IMR-90 (cell line): ENCODE measurements at regions not wholly inside any gene's neighbourhood (a gene's known extent, or its start where the extent isn't known, plus 50 kb on each side); places are given as distances from the start of the nearest gene placed in this dataset.

Experiments
- ATAC-seq: fragments of 200-7000 bp; cut with Tn5 transposase; 2 replicates; pipeline ENCODE4 v1.9.1; 2020; ENCODE audit warnings: low read depth, mild to moderate bottlenecking, moderate library complexity
- BruUV-seq: library from RNA; stranded (reverse); fragments of 400-500 nt; replicated peaks from 2 replicates; lab custom pipeline; 2021; lab: Mats Ljungman, UMichigan
- CTCF ChIA-PET: fragments of 300-600 bp; formaldehyde crosslinking; extraction: SDS; loops from one replicate; lab custom pipeline; 2021; ENCODE audit warnings: antibody characterized with exemption; lab: Yijun Ruan, JAX
- POLR2A ChIA-PET: fragments of 300-600 bp; sonication (Branson Sonifier 250); formaldehyde crosslinking; loops from one replicate; lab custom pipeline; 2022; ENCODE audit warnings: antibody characterized with exemption; ENCODE audit not compliant: unreplicated experiment; lab: Charles Lee
- DNase-seq: peaks from one replicate; pipeline ENCODE4 v3.0.0; 2013
- H2AFZ ChIP-seq: replicated peaks from 2 replicates; pipeline ENCODE3; 2013; ENCODE audit warnings: low read length, mild to moderate bottlenecking; ENCODE audit not compliant: poor library complexity
- H2AK5ac ChIP-seq: 2 replicates; pipeline ENCODE4 v1.6.1; 2013; ENCODE audit warnings: low read depth, low read length, inconsistent platforms
- H2AK9ac ChIP-seq: replicated peaks from 2 replicates; pipeline ENCODE3; 2013; ENCODE audit warnings: mild to moderate bottlenecking, low read depth, low read length, moderate library complexity; ENCODE audit not compliant: poor library complexity
- H2BK120ac ChIP-seq: 2 replicates; pipeline ENCODE4 v1.6.1; 2013; ENCODE audit warnings: low read depth, low read length, inconsistent platforms
- H2BK15ac ChIP-seq: 3 replicates; pipeline ENCODE4 v1.6.1; 2013; ENCODE audit warnings: low read depth, low read length, inconsistent platforms
- H2BK20ac ChIP-seq: 2 replicates; pipeline ENCODE4 v1.6.1; 2013; ENCODE audit warnings: low read depth, mild to moderate bottlenecking, inconsistent platforms, low read length, moderate library complexity
- H2BK5ac ChIP-seq: 2 replicates; pipeline ENCODE4 v1.6.1; 2013; ENCODE audit warnings: mild to moderate bottlenecking, low read depth, low read length, inconsistent platforms; ENCODE audit not compliant: poor library complexity, severe bottlenecking
- H3K14ac ChIP-seq: replicated peaks from 2 replicates; pipeline ENCODE4 v1.6.1; 2013; ENCODE audit warnings: low read depth, low read length, inconsistent platforms
- H3K18ac ChIP-seq: 2 replicates; pipeline ENCODE4 v1.6.1; 2013; ENCODE audit warnings: low read depth, low read length, control low read depth
- H3K23ac ChIP-seq: 2 replicates; pipeline ENCODE4 v1.6.1; 2013; ENCODE audit warnings: low read depth, low read length, inconsistent platforms
- H3K27ac ChIP-seq: 2 replicates; pipeline ENCODE4 v1.5.1; 2013; ENCODE audit warnings: mild to moderate bottlenecking, control low read depth, low read length; ENCODE audit not compliant: insufficient read depth
- H3K27me3 ChIP-seq: 2 replicates; pipeline ENCODE4 v1.6.1; 2013; ENCODE audit warnings: low read length; ENCODE audit not compliant: control insufficient read depth, insufficient read depth
- H3K36me3 ChIP-seq: 2 replicates; pipeline ENCODE4 v1.6.1; 2013; ENCODE audit warnings: low read length, mixed read lengths; ENCODE audit not compliant: control insufficient read depth, insufficient read depth
- H3K4ac ChIP-seq: 2 replicates; pipeline ENCODE4 v1.6.1; 2013; ENCODE audit warnings: low read depth, low read length, inconsistent platforms
- H3K4me1 ChIP-seq: 2 replicates; pipeline ENCODE4 v1.6.1; 2013; ENCODE audit warnings: low read length, mixed read lengths; ENCODE audit not compliant: control insufficient read depth, insufficient read depth
- H3K4me2 ChIP-seq: 2 replicates; pipeline ENCODE4 v1.6.1; 2013; ENCODE audit warnings: low read depth, mild to moderate bottlenecking, control low read depth, low read length, moderate library complexity
- H3K4me3 ChIP-seq: 2 replicates; pipeline ENCODE4 v1.5.1; 2013; ENCODE audit warnings: low read depth, mild to moderate bottlenecking, control low read depth, low read length, moderate library complexity; ENCODE audit not compliant: insufficient read depth
- H3K56ac ChIP-seq: 2 replicates; pipeline ENCODE4 v1.6.1; 2013; ENCODE audit warnings: low read length, inconsistent platforms; ENCODE audit not compliant: insufficient read depth; ENCODE audit errors: extremely low read depth
- H3K79me1 ChIP-seq, 2 experiments: 2 replicates each; pipeline ENCODE4 v1.6.1; 2013; ENCODE audit warnings: low read length in 2 of 2, inconsistent platforms in 1 of 2, low read depth in 1 of 2
- H3K9ac ChIP-seq: 2 replicates; pipeline ENCODE4 v1.6.1; 2013; ENCODE audit warnings: low read depth, low read length, control low read depth
- H3K9me1 ChIP-seq: 2 replicates; pipeline ENCODE4 v1.6.1; 2013; ENCODE audit warnings: low read length, inconsistent platforms; ENCODE audit not compliant: insufficient read depth
- H3K9me3 ChIP-seq: 2 replicates; pipeline ENCODE4 v1.6.1; 2013; ENCODE audit warnings: low read length; ENCODE audit not compliant: control insufficient read depth, insufficient read depth
- H4K20me1 ChIP-seq: 2 replicates; pipeline ENCODE4 v1.6.1; 2013; ENCODE audit warnings: low read length, inconsistent platforms; ENCODE audit not compliant: insufficient read depth
- H4K5ac ChIP-seq: 2 replicates; pipeline ENCODE4 v1.6.1; 2013; ENCODE audit warnings: mild to moderate bottlenecking, low read depth, low read length, control low read depth
- H4K8ac ChIP-seq, 2 experiments: 2 replicates each; pipeline ENCODE4 v1.6.1; 2013; ENCODE audit warnings: low read depth in 2 of 2, low read length in 2 of 2, control low read depth in 1 of 2, inconsistent platforms in 1 of 2
- H4K91ac ChIP-seq: 2 replicates; pipeline ENCODE4 v1.6.1; 2013; ENCODE audit warnings: low read depth, low read length, inconsistent platforms; ENCODE audit not compliant: insufficient read depth
- CEBPB ChIP-seq: IDR thresholded peaks from 2 replicates; pipeline ENCODE4 v1.6.1; 2012; ENCODE audit warnings: low read depth, low read length, improper control_type of control experiment
- CTCF ChIP-seq: conservative IDR thresholded peaks from 2 replicates; pipeline ENCODE4 v1.5.1; 2012; ENCODE audit warnings: mild to moderate bottlenecking, low read depth, low read length, improper control_type of control experiment
- FOS ChIP-seq: fragments of 150-350 bp; IDR thresholded peaks from 2 replicates; pipeline ENCODE4 v1.6.1; 2016; ENCODE audit warnings: low read depth, low read length
- MAFK ChIP-seq: IDR thresholded peaks from 2 replicates; pipeline ENCODE4 v1.6.1; 2012; ENCODE audit warnings: low read depth, low read length, improper control_type of control experiment
- MXI1 ChIP-seq: IDR thresholded peaks from 2 replicates; pipeline ENCODE4 v1.6.1; 2012; ENCODE audit warnings: low read depth, mild to moderate bottlenecking, low read length, moderate library complexity, borderline replicate concordance
- RFX5 ChIP-seq: IDR thresholded peaks from 2 replicates; pipeline ENCODE4 v1.8.0; 2012; ENCODE audit warnings: low read depth, mild to moderate bottlenecking, low read length, moderate library complexity
- SMC3 ChIP-seq: fragments of 150-350 bp; IDR thresholded peaks from 2 replicates; pipeline ENCODE4 v1.6.1; 2016; ENCODE audit warnings: low read depth, mild to moderate bottlenecking, antibody characterized with exemption, low read length, moderate library complexity
- WGBS, 2 experiments: methylation state at CpG; one replicate each; pipeline versions ENCODE4 v1.1.5 to v1.1.7; 2013; ENCODE audit warnings: missing lambda C conversion rate in 2 of 2; ENCODE audit not compliant: insufficient read length in 1 of 2; ENCODE audit errors: extremely low coverage in 2 of 2; 5-methylcytosine and 5-hydroxymethylcytosine counted together
- dilution Hi-C: fragments of 300-500 bp; cut with HindIII; formaldehyde crosslinking; loops from one replicate; pipeline ENCODE4 v1.14.3; 2018; ENCODE audit warnings: low sequenced_read_pairs; ENCODE audit not compliant: unreplicated experiment
- in situ Hi-C: fragments of 300-500 bp; cut with MboI; formaldehyde crosslinking; loops from 3 replicates; pipeline ENCODE4 v1.14.3; 2019; ENCODE audit warnings: low sequenced_read_pairs, inconsistent platforms, mixed read lengths
- intact Hi-C: fragments of 100-400 bp; cut with micrococcal nuclease; formaldehyde crosslinking; loops from 2 replicates; pipeline ENCODE4 v1.10.0; 2022

- Histone ChIP-seq H3K36me3 (no peaks in the 10 kb centered on the region), H2BK20ac (no peak overlapping the region), H2BK120ac (no peak overlapping the region), H3K79me1 (no peaks in the 10 kb centered on the region), H3K27ac (no peak overlapping the region), H4K5ac (no peak overlapping the region), H3K27me3 (no peaks in the 10 kb centered on the region), H3K4me2 (no peak overlapping the region), H3K4me3 (no peak overlapping the region), H3K14ac (no peak overlapping the region), H2AK5ac (no peak overlapping the region), H2BK5ac (no peak overlapping the region), H3K9me3 (peaks cover 4% of the 10 kb centered on the region), H3K9ac (no peak overlapping the region), H4K20me1 (no peaks in the 10 kb centered on the region), H3K9me1 (no peaks in the 10 kb centered on the region), H3K23ac (no peak overlapping the region), H3K4ac (no peak overlapping the region), H3K18ac (no peak overlapping the region), H2AK9ac (no peak overlapping the region), H2BK15ac (no peak overlapping the region), H2AFZ (no peak overlapping the region), H4K91ac (no peak overlapping the region), H3K56ac (no peak overlapping the region), H3K4me1 (no peaks in the 10 kb centered on the region), H4K8ac (no peak overlapping the region)
- ChIA-PET POLR2A (no interaction called here), CTCF (no interaction called here)
- intact Hi-C loops (no loop called here), in situ Hi-C loops (no loop called here), dilution Hi-C loops (no loop called here)
- no peak for TF ChIP-seq RFX5
- no peak for TF ChIP-seq CTCF
- TF ChIP-seq SMC3 = no peak
- no peak for TF ChIP-seq MAFK
- no peak for TF ChIP-seq FOS
- no peak for TF ChIP-seq CEBPB
- TF ChIP-seq MXI1 = no peak
- DNase-seq (no peak), ATAC-seq (no peak)
- no TSS peak for BruUV-seq
- no CpG with 5 or more reads among the region's 2 CpGs for WGBS, 2 experiments
Measured at GRCh38 chr5:29587832-29588231, 1605.7 kb upstream of the CDH6 start.
